Heart left ventricle (tissue), 13 donors: ENCODE measurements at regions not wholly inside any gene's neighbourhood (a gene's known extent, or its start where the extent isn't known, plus 50 kb on each side); places are given as distances from the start of the nearest gene placed in this dataset.

Experiments
- CTCF ChIP-seq, 12 donors: fragments of 200-600 bp; sonication (generic) in 4 of 12; IDR thresholded peaks; one replicate each; pipeline versions ENCODE4 v1.5.0 to v1.8.0; 2018 to 2022; ENCODE audit warnings: antibody characterized with exemption in 12 of 12, mild to moderate bottlenecking in 5 of 12
- POLR2A ChIP-seq, 2 donors: fragments of 450-650 bp; IDR thresholded peaks; one replicate each; pipeline ENCODE4 v1.6.1; 2017; ENCODE audit warnings: antibody characterized with exemption in 2 of 2, mild to moderate bottlenecking in 2 of 2, moderate library complexity in 2 of 2
- donor health status: ischemic (EF 13 %, LVEDD 7.1; RV severe dilation, severe dysfunction).
- donor health status: DM: no; HTN: yes; CAD: no.
- donor health status: DM: no; HTN: no; CAD: no.
- donor health status: ischemic (EF 25% LVEDD 6.9; RV normal size, moderate dysfunction).
- donor health status: ischemic (EF 25% LVEDD 5.7; RV mildly dilated, moderate dysfunction).
- donor health status: ischemic (EF 35%, LVEDD 5.7; RV mildly dilated, moderate dysfunction).
- donor health status: nonischemic (EF 11% LVEDD 7.7; RV severe dilation, severe dysfunction).
- donor health status: DM: yes; HTN: yes; CAD: no.
- donor health status: PGD.
- donor health status: ischemic (EF 29% LVEDD 5.4; RV normal size, mild dysfunction).
- donor health status: nonischemic (EF 23%, LVEDD 6.1; RV moderate dilation, normal function).

- TF ChIP-seq CTCF (IDR thresholded peaks at IDR 0.05): no peak
- TF ChIP-seq POLR2A (IDR thresholded peaks at IDR 0.05): no peak
These were observed 113.1 kb upstream of the DOK5 start for GRCh38 chr20:54362283-54362682.
